ENCODE measurements at regions not wholly inside any gene's neighbourhood (a gene's known extent, or its start where the extent isn't known, plus 50 kb on each side); places are given as distances from the start of the nearest gene placed in this dataset.
"Not testable (repeated sequence)": the region's sequence is repeated elsewhere in the genome, so short reads cannot be mapped to it uniquely, and the experiment has no call there.

- Mint-ChIP-seq H3K4me1 (no peaks in the 10 kb centered on the region), H3K4me3 (no peak overlapping the region), H3K27me3 (peaks cover 7% of the 10 kb centered on the region), H3K9me3 (peaks cover 0 to 3% (median 0%) of the 10 kb centered on the region in 3 donors), H3K27ac (no peak overlapping the region), H3K36me3 (no peaks in the 10 kb centered on the region)
Measured at GRCh38 chr22:48426466-48427380, 1401.0 kb downstream of the BRD1 start.

GRCh38 chr22:48425641-48426040, 1402.0 kb downstream of the BRD1 start:
- H3K27me3 Mint-ChIP-seq: peaks cover 7% of the 10 kb centered on the region

DNA sequence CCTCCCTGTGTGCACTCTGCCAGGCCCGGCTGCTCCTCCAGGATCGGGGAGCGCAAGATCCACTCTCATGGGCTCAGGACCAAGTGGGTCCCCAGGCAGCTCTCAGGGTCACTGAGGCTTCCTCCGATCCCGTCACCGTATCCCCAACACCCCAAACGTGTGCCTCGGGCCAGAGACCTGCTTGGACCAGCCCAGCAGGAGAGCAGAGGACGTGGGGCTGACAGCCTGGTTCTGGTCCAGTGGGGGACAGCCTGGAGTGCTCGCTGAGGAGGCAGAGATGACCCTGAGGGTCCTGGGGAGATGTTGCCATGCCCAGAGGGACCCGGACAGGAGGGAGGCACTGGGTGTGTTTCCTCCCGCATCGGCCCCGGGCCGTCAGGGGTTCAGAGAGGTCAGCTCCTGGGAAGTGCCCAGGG, 1402.6 kb downstream of the BRD1 start:
- no peak overlapping the region for H3K27ac Mint-ChIP-seq
- peaks cover 7% of the 10 kb centered on the region for H3K27me3 Mint-ChIP-seq
- H3K4me1 Mint-ChIP-seq: no peaks in the 10 kb centered on the region
- H3K9me3 Mint-ChIP-seq: peaks cover 0 to 4% (median 3%) of the 10 kb centered on the region in 3 donors
- H3K4me3 Mint-ChIP-seq: no peak overlapping the region
- no peaks in the 10 kb centered on the region for H3K36me3 Mint-ChIP-seq

More at GRCh38 chr22:48425641-48426040, 1402.0 kb downstream of the BRD1 start:
- Mint-ChIP-seq H3K27ac (peak overlapping the region in 1 of 3 donors; percentile 67), H3K4me3 (no peak overlapping the region), H3K4me1 (no peaks in the 10 kb centered on the region), H3K36me3 (no peaks in the 10 kb centered on the region), H3K9me3 (peaks cover 0 to 4% (median 3%) of the 10 kb centered on the region in 3 donors)

- Mint-ChIP-seq H3K27me3 (peaks cover 7% of the 10 kb centered on the region), H3K36me3 (no peaks in the 10 kb centered on the region), H3K4me1 (no peaks in the 10 kb centered on the region), H3K4me3 (no peak overlapping the region), H3K27ac (no peak overlapping the region), H3K9me3 (peaks cover 0 to 4% (median 3%) of the 10 kb centered on the region in 3 donors)
Measured at GRCh38 chr22:48424661-48425060, 1403.0 kb downstream of the BRD1 start.

DNA sequence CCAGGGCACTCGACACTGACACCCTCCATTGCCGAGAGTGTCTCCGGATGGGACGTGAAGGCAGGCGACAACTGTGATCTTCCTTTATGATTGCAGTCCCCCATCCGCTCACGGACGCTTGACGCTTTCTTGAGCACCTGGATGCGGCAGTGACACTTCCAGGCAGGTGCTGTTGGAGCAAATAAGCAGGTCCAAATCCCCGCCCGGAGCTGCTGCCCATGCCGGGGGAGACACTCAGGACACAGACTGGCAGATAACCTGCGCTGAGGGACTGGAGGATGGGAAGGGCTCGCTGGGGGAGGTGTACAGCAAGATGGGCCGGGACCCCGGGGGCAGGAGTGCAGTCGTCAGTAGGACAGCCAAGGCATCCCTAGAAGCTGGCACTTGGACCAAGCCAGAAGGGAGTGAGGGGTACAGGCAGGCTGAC, 1403.5 kb downstream of the BRD1 start:
- H3K27ac Mint-ChIP-seq: no peak overlapping the region
- peaks cover 7% of the 10 kb centered on the region for H3K27me3 Mint-ChIP-seq
- no peaks in the 10 kb centered on the region for H3K36me3 Mint-ChIP-seq
- H3K9me3 Mint-ChIP-seq: peaks cover 0 to 4% (median 3%) of the 10 kb centered on the region in 3 donors
- no peak overlapping the region for H3K4me3 Mint-ChIP-seq
- H3K4me1 Mint-ChIP-seq: no peaks in the 10 kb centered on the region

DNA sequence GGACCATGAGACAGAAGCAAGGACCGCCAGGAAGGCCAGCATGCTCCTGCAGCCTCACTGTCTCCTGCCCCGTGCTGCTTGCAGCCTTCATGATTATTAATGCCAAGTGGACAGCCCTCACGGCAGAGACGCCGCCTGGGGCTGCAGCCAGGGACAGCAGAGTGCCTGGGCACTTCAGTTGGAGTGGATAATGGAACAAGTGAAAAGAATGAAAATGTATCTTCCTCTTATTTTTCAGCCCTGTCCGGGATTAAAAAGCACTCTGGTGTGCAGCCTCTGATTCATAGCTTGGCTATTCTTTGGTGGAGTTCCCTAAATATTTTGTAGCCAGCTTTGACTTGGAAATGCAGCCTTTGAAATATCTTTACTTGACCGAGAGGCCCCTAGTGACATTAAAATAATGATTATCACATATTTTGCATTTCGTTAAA, 1404.2 kb downstream of the BRD1 start:
- no peak overlapping the region for H3K27ac Mint-ChIP-seq
- no peak overlapping the region for H3K4me3 Mint-ChIP-seq
- H3K9me3 Mint-ChIP-seq: peaks cover 0 to 4% (median 3%) of the 10 kb centered on the region in 3 donors
- H3K36me3 Mint-ChIP-seq: no peaks in the 10 kb centered on the region
- H3K4me1 Mint-ChIP-seq: no peaks in the 10 kb centered on the region
- H3K27me3 Mint-ChIP-seq: peaks cover 5% of the 10 kb centered on the region

DNA sequence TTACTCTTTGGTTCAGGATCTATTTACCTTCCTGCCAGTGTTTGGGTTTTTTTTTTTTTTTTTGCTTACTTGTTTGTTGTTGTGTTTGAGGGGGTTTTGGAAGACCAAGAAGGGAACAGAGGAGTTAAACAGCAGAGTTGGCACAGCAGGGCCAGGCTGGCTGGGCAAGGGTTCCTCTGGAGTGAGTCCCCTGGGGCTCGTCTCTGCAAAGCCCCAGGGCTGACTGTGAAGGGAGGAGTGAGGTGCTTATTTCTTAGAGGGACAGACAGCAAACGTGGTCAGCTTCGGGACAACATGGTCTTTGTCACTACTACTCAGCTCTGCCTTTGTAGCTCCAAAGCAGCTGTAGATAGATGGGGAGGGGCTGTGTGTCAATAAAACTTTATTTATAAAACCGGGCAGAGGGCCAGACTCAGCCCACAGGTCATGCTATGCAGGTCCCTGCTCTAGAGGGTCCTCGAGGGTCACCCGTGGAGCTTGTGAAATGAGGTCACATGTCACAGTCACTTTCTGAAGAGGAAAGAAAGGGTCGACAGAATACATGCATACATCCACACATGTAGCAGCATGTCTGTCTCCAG, 1404.7 kb downstream of the BRD1 start:
- Mint-ChIP-seq H3K27ac (no peak overlapping the region), H3K9me3 (peaks cover 0 to 4% (median 3%) of the 10 kb centered on the region in 3 donors), H3K4me3 (no peak overlapping the region), H3K36me3 (no peaks in the 10 kb centered on the region), H3K4me1 (no peaks in the 10 kb centered on the region), H3K27me3 (peaks cover 5% of the 10 kb centered on the region)

- H3K4me3 Mint-ChIP-seq: no peak overlapping the region
- H3K36me3 Mint-ChIP-seq: no peaks in the 10 kb centered on the region
- peaks cover 2% of the 10 kb centered on the region for H3K27me3 Mint-ChIP-seq
- H3K4me1 Mint-ChIP-seq: no peaks in the 10 kb centered on the region
- no peak overlapping the region for H3K27ac Mint-ChIP-seq
- H3K9me3 Mint-ChIP-seq: peaks cover 0 to 4% (median 3%) of the 10 kb centered on the region in 3 donors
Measured at GRCh38 chr22:48418831-48419230, 1408.8 kb downstream of the BRD1 start.

DNA sequence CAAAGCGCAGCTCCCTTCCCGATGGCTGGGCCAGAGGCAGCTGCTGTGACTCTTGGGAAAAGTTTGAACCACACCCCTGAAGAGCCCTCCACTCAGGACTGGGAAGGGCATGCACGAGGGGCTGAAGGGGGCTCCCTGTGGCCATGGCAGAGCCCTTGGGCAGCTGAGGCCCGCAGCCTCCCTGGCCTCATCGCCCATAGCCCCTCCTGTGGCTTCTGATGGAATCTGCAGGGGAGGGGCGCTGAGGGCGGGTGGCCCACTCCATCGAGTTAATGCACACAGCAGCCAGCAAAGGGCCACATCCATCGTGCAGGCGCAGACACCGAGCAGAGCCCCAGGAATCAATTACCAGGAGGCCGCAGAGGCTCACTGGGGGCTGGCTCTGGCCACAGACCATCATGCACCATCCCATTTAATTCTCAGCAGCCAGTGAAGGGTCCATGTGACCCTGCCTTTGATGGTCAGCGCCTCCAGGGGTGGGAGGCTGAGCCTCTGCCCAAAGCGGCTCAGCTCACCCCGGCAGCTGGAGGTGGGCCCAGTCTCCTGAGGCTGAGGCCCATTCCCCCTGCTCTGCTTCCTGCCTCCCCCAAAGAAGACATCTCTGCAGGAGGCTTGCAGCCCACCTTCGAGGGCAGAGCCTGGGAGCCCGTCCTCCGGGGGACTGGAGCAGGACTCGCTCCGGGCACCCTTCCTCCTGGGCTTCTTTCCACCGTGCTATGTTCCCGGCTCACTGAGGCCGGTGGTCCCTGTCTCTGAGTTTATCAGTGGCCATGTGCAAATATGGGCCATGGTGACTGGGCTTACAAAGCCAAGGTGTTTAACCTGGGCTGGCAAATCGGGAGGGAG, 1410.2 kb downstream of the BRD1 start:
- Mint-ChIP-seq H3K4me3 (no peak overlapping the region), H3K27me3 (peaks cover 2% of the 10 kb centered on the region), H3K36me3 (no peaks in the 10 kb centered on the region), H3K9me3 (peaks cover 0 to 4% (median 0%) of the 10 kb centered on the region in 3 donors), H3K4me1 (no peaks in the 10 kb centered on the region), H3K27ac (no peak overlapping the region)

DNA sequence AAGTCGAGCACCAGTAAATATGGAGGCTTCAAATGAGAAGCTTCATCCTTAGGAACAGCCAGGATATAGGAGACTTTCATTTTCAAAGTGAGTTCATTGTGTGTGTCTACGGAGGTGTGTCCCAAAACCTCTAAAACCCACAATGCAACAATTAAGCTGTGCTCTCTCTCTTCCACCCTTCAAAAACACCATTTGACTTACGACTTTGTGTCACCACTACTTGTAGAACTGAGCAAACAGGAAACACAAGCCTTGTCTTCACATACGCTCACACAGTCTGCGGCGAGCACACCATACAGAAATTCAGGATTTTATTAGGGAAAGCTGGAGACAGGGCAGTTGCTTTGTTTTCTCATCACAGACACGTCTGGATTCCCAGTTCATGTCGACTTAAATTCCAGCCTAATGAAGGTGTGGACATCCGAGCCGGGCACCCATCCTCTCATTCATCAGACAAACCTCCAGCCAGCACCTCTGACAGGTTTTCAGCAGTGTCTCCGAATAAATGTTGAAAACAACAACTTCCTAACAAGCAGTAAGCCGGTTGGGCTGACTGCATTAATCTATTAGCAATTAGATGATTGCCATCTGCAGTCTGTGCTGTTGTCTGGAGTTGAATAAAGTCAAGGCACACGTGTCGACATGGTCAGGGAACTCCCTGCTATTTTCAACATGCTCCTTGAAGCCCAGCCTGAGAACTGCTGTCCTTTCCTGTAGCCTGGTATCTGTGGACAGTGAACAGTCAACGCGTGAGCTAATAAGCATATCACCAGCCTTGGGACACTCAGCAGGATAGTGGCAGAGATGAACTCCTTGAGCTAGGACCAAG, 1411.1 kb downstream of the BRD1 start:
- Mint-ChIP-seq H3K36me3 (no peaks in the 10 kb centered on the region), H3K4me1 (no peaks in the 10 kb centered on the region), H3K4me3 (no peak overlapping the region), H3K27me3 (peaks cover 2% of the 10 kb centered on the region), H3K27ac (no peak overlapping the region), H3K9me3 (peaks cover 0 to 4% (median 0%) of the 10 kb centered on the region in 3 donors)

GRCh38 chr22:48415520-48415919, 1412.2 kb downstream of the BRD1 start:
- Mint-ChIP-seq H3K27ac (no peak overlapping the region), H3K36me3 (no peaks in the 10 kb centered on the region), H3K9me3 (no peaks in the 10 kb centered on the region), H3K27me3 (peaks cover 2% of the 10 kb centered on the region), H3K4me1 (no peaks in the 10 kb centered on the region), H3K4me3 (no peak overlapping the region)

- Mint-ChIP-seq H3K27ac (no peak overlapping the region), H3K9me3 (no peaks in the 10 kb centered on the region), H3K36me3 (no peaks in the 10 kb centered on the region), H3K4me1 (no peaks in the 10 kb centered on the region), H3K27me3 (peaks cover 2% of the 10 kb centered on the region), H3K4me3 (no peak overlapping the region)
Measured at GRCh38 chr22:48414651-48415050, 1413.0 kb downstream of the BRD1 start.

DNA sequence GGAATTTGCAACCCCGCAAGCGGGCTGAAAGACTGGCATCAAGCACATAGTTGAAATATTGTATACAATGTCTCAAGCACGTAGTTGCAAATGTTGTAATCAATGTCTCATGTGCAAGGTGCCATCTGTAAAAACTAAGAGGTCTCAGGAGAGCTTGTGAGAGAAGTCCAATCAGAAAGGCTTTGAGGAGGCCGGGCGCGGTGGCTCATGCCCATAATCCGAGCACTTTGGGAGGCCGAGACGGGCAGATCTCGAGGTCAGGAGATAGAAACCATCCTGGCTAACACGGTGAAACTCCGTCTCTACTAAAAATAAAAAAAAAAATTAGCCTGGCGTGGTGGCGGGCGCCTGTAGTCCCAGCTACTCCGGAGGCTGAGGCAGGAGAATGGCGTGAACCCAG, 1414.7 kb downstream of the BRD1 start:
- not testable (repeated sequence) for H3K4me3 Mint-ChIP-seq, H3K9me3 Mint-ChIP-seq, H3K27me3 Mint-ChIP-seq, H3K4me1 Mint-ChIP-seq, H3K36me3 Mint-ChIP-seq, H3K27ac Mint-ChIP-seq

DNA sequence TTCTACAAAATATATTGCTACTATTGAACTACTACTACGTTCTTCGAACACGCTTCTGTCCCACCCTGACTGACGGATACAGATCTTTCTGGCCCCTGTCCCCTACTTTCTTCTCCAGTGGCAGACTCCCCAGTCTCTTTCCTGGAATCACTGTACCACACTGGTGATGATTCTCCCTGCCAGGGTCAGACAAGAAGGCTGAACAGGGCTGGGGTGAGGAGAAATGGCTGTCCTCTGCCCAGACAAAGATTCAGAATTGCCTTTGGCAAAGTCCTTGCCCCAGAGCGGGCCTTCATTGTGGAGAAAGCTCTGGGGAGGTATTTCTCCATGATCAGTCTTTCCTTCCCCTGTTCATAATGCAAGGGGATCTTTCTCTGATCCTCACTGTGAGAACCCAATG, 1417.1 kb downstream of the BRD1 start:
- H3K4me3 Mint-ChIP-seq: no peak overlapping the region
- H3K27ac Mint-ChIP-seq: no peak overlapping the region
- peaks cover 2% of the 10 kb centered on the region for H3K36me3 Mint-ChIP-seq
- no peaks in the 10 kb centered on the region for H3K4me1 Mint-ChIP-seq
- peaks cover 6 to 10% (median 6%) of the 10 kb centered on the region in 3 donors for H3K9me3 Mint-ChIP-seq
- H3K27me3 Mint-ChIP-seq: no peaks in the 10 kb centered on the region
